ENCODE measurements at regions not wholly inside any gene's neighbourhood (a gene's known extent, or its start where the extent isn't known, plus 50 kb on each side); places are given as distances from the start of the nearest gene placed in this dataset.
"Not testable (repeated sequence)": the region's sequence is repeated elsewhere in the genome, so short reads cannot be mapped to it uniquely, and the experiment has no call there.

DNA sequence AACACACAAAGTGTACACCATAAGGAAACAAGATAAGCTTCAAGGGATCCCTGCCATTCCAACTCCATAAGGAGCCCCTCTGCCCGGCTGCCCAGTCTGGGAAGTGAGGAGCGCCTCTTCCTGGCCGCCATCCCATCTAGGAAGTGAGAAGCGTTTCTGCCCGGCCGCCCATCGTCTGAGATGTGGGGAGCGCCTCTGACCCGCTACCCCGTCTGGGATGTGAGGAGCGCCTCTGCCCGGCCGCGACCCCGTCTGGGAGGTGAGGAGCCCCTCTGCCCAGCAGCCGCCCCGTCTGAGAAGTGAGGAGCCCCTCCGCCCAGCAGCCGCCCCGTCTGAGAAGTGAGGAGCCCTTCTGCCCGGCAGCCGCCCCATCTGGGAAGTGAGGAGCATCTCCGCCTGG, 51.8 kb upstream of the KLHL4 start:
- TF ChIP-seq, protein P1, sequence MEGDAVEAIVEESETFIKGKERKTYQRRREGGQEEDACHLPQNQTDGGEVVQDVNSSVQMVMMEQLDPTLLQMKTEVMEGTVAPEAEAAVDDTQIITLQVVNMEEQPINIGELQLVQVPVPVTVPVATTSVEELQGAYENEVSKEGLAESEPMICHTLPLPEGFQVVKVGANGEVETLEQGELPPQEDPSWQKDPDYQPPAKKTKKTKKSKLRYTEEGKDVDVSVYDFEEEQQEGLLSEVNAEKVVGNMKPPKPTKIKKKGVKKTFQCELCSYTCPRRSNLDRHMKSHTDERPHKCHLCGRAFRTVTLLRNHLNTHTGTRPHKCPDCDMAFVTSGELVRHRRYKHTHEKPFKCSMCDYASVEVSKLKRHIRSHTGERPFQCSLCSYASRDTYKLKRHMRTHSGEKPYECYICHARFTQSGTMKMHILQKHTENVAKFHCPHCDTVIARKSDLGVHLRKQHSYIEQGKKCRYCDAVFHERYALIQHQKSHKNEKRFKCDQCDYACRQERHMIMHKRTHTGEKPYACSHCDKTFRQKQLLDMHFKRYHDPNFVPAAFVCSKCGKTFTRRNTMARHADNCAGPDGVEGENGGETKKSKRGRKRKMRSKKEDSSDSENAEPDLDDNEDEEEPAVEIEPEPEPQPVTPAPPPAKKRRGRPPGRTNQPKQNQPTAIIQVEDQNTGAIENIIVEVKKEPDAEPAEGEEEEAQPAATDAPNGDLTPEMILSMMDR (IDR thresholded peaks at IDR 0.05) = not testable (repeated sequence)
- not testable (repeated sequence) for TF ChIP-seq POLR2A (IDR thresholded peaks at IDR 0.05)
